Esophagus mucosa (tissue), 1 donor: ENCODE measurements at regions not wholly inside any gene's neighbourhood (a gene's known extent, or its start where the extent isn't known, plus 50 kb on each side); places are given as distances from the start of the nearest gene placed in this dataset.

ENCODE experiments used
- ATAC-seq: fragments of 200-7000 bp; cut with Tn5 transposase; one replicate; pipeline ENCODE4 v1.9.1; 2020
- donor health status: DM: yes; HTN: yes; CAD: no.

GRCh38 chr18:7288544-7288943 is 57.7 kb downstream of the LRRC30 start:
- ATAC-seq: no peak

- no peak for ATAC-seq
These were observed 59.2 kb downstream of the LRRC30 start for GRCh38 chr18:7290077-7290476.

GRCh38 chr18:7291046-7291445 is 60.2 kb downstream of the LRRC30 start:
- no peak for ATAC-seq

- no peak for ATAC-seq
These were observed 67.3 kb downstream of the LRRC30 start for GRCh38 chr18:7298149-7298548.

GRCh38 chr18:7301094-7301493 is 70.2 kb downstream of the LRRC30 start:
- ATAC-seq: no peak

GRCh38 chr18:7303316-7304060 is 72.6 kb downstream of the LRRC30 start:
- no peak for ATAC-seq

- no peak for ATAC-seq
These were observed 73.1 kb downstream of the LRRC30 start for GRCh38 chr18:7304061-7304370.

GRCh38 chr18:7305416-7305815 is 74.5 kb downstream of the LRRC30 start:
- ATAC-seq: no peak

- ATAC-seq: no peak
These were observed 76.1 kb downstream of the LRRC30 start for GRCh38 chr18:7307030-7307429.

GRCh38 chr18:7307526-7307925 is 76.6 kb downstream of the LRRC30 start:
- ATAC-seq: no peak

- ATAC-seq: peak; percentile 52
These were observed 86.9 kb downstream of the LRRC30 start for GRCh38 chr18:7317804-7318231.

- ATAC-seq: no peak
These were observed 88.3 kb downstream of the LRRC30 start for GRCh38 chr18:7319161-7319560.

- no peak for ATAC-seq
These were observed 90.9 kb downstream of the LRRC30 start for GRCh38 chr18:7321831-7322230.

- no peak for ATAC-seq
These were observed 92.1 kb downstream of the LRRC30 start for GRCh38 chr18:7322817-7323485.

GRCh38 chr18:7325126-7325430 is 94.2 kb downstream of the LRRC30 start:
- ATAC-seq: no peak

- no peak for ATAC-seq
These were observed 98.1 kb downstream of the LRRC30 start for GRCh38 chr18:7329016-7329415.

- ATAC-seq: no peak
These were observed 101.6 kb downstream of the LRRC30 start for GRCh38 chr18:7332452-7332851.

- no peak for ATAC-seq
These were observed 102.2 kb downstream of the LRRC30 start for GRCh38 chr18:7333025-7333562.

GRCh38 chr18:7334973-7335568 is 104.2 kb downstream of the LRRC30 start:
- ATAC-seq: no peak

GRCh38 chr18:7336623-7337022 is 105.7 kb downstream of the LRRC30 start:
- no peak for ATAC-seq

- ATAC-seq: no peak
These were observed 108.0 kb downstream of the LRRC30 start for GRCh38 chr18:7338846-7339245.

- ATAC-seq: no peak
These were observed 110.9 kb downstream of the LRRC30 start for GRCh38 chr18:7341581-7342337.

GRCh38 chr18:7349181-7349837 is 118.4 kb downstream of the LRRC30 start:
- no peak for ATAC-seq
